Nephron progenitor cell (in vitro differentiated cells): ENCODE measurements at regions not wholly inside any gene's neighbourhood (a gene's known extent, or its start where the extent isn't known, plus 50 kb on each side); places are given as distances from the start of the nearest gene placed in this dataset.
"Not testable (repeated sequence)": the region's sequence is repeated elsewhere in the genome, so short reads cannot be mapped to it uniquely, and the experiment has no call there.

Source experiments
- DNase-seq: peaks from one replicate; pipeline ENCODE4 v3.0.0; 2021
- H3K27ac Mint-ChIP-seq: 2 replicates; pipeline ENCODE4 v1.8.0; 2021; ENCODE audit warnings: mild to moderate bottlenecking, moderate library complexity, mixed read lengths
- H3K27me3 Mint-ChIP-seq: 2 replicates; pipeline ENCODE4 v1.8.0; 2021; ENCODE audit warnings: mild to moderate bottlenecking, low read depth, mixed read lengths; ENCODE audit not compliant: poor library complexity
- H3K36me3 Mint-ChIP-seq: 2 replicates; pipeline ENCODE4 v1.8.0; 2021; ENCODE audit warnings: low read depth, mixed read lengths
- H3K4me1 Mint-ChIP-seq: 2 replicates; pipeline ENCODE4 v1.8.0; 2021; ENCODE audit warnings: mixed read lengths
- H3K4me3 Mint-ChIP-seq: 2 replicates; pipeline ENCODE4 v1.8.0; 2021; ENCODE audit warnings: mild to moderate bottlenecking, moderate library complexity, mixed read lengths
- H3K9me3 Mint-ChIP-seq: 2 replicates; pipeline ENCODE4 v1.8.0; 2021; ENCODE audit warnings: mild to moderate bottlenecking, moderate library complexity, mixed read lengths
- CTCF ChIP-seq: fragments of 200-600 bp; sonication (generic); IDR thresholded peaks from 2 replicates; pipeline ENCODE4 v1.5.0; 2021; ENCODE audit warnings: antibody characterized with exemption

- Mint-ChIP-seq H3K4me1 (no peaks in the 10 kb centered on the region), H3K36me3 (no peaks in the 10 kb centered on the region), H3K4me3 (no peak overlapping the region), H3K27ac (no peak overlapping the region), H3K9me3 (no peaks in the 10 kb centered on the region), H3K27me3 (no peaks in the 10 kb centered on the region)
- DNase-seq: no peak
- no peak for TF ChIP-seq CTCF
These were observed 125.4 kb downstream of the TMX1 start for GRCh38 chr14:51365241-51365965.

- not testable (repeated sequence) for H3K27me3 Mint-ChIP-seq, H3K4me3 Mint-ChIP-seq, H3K4me1 Mint-ChIP-seq, H3K27ac Mint-ChIP-seq, H3K9me3 Mint-ChIP-seq, H3K36me3 Mint-ChIP-seq, DNase-seq
These were observed 126.4 kb downstream of the TMX1 start for GRCh38 chr14:51366460-51366859.

GRCh38 chr14:51366866-51367599, 127.0 kb downstream of the TMX1 start:
- not testable (repeated sequence) for DNase-seq, H3K27ac Mint-ChIP-seq, H3K27me3 Mint-ChIP-seq, H3K4me3 Mint-ChIP-seq, H3K9me3 Mint-ChIP-seq, H3K36me3 Mint-ChIP-seq, H3K4me1 Mint-ChIP-seq

- Mint-ChIP-seq H3K27ac (no peak overlapping the region), H3K9me3 (no peaks in the 10 kb centered on the region), H3K4me1 (no peaks in the 10 kb centered on the region), H3K4me3 (no peak overlapping the region), H3K36me3 (no peaks in the 10 kb centered on the region), H3K27me3 (no peaks in the 10 kb centered on the region)
- no peak for DNase-seq
- no peak for TF ChIP-seq CTCF
These were observed 127.5 kb downstream of the TMX1 start for GRCh38 chr14:51367600-51367931.

GRCh38 chr14:51368721-51369163, 128.7 kb downstream of the TMX1 start:
- Mint-ChIP-seq H3K9me3 (no peaks in the 10 kb centered on the region), H3K27me3 (no peaks in the 10 kb centered on the region), H3K4me3 (no peak overlapping the region), H3K27ac (no peak overlapping the region), H3K36me3 (no peaks in the 10 kb centered on the region), H3K4me1 (no peaks in the 10 kb centered on the region)
- no peak for DNase-seq
- TF ChIP-seq CTCF: no peak

- Mint-ChIP-seq H3K9me3 (no peaks in the 10 kb centered on the region), H3K27ac (peak overlapping the region; percentile 20), H3K4me1 (no peaks in the 10 kb centered on the region), H3K27me3 (no peaks in the 10 kb centered on the region), H3K4me3 (no peak overlapping the region), H3K36me3 (no peaks in the 10 kb centered on the region)
- TF ChIP-seq CTCF: peak; percentile 17
- no peak for DNase-seq
These were observed 129.8 kb downstream of the TMX1 start for GRCh38 chr14:51369814-51370213.
